ENCODE measurements at regions not wholly inside any gene's neighbourhood (a gene's known extent, or its start where the extent isn't known, plus 50 kb on each side); places are given as distances from the start of the nearest gene placed in this dataset.
A peak's percentile ranks its signal among the peaks of the same experiment; 100 is the strongest.

DNA sequence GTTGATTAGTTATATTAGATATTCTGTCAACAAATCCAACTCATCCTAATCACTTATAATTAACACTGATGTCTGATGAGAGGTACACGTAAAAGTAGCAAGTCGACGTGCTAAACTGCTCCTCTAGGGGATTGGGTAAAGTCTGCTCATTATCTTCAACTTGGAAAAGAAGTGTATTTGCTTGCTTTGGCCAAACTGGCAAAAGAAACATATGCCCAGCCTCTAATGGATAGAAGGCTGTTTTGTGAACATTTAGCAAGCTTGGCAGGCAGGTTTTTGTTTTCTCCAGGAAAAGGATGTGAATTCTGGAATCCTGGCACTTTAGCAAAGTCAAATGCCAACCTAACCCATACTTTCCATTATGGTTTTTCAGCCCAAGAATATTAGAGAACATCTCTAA, 264.8 kb downstream of the TBL1XR1 start:
- DNase-seq (ENCODE audit: low spot score): no peak

GRCh38 chr3:176931991-176932390, 265.3 kb downstream of the TBL1XR1 start:
- no peak for DNase-seq (ENCODE audit: low spot score)

GRCh38 chr3:176930942-176931341, 266.3 kb downstream of the TBL1XR1 start:
- no peak for DNase-seq (ENCODE audit: low spot score)

DNA sequence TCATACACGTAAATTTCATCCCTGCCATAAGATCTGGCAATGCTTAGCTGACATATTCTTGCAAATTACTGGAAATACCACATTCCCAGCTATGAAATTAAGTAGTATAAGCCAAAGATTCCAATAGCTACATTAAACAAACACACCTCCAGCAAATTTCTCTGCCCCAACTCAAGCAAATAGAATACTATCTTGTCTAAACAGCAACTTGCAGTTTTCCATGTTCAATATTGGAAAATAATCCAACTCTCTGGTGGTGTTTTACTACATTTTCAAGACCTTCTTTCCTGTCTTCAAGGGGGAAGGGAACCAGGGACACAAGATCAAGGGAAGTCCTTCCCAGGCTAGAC, 268.7 kb downstream of the TBL1XR1 start:
- DNase-seq (ENCODE audit: low spot score): no peak

- no peak for DNase-seq (ENCODE audit: low spot score)
Measured at GRCh38 chr3:176927706-176928581, 269.3 kb downstream of the TBL1XR1 start.

- no peak for DNase-seq (ENCODE audit: low spot score)
Measured at GRCh38 chr3:176927280-176927679, 270.0 kb downstream of the TBL1XR1 start.

GRCh38 chr3:176926688-176927087, 270.6 kb downstream of the TBL1XR1 start:
- DNase-seq (ENCODE audit: low spot score): no peak

GRCh38 chr3:176926034-176926433, 271.2 kb downstream of the TBL1XR1 start:
- no peak for DNase-seq (ENCODE audit: low spot score)

DNA sequence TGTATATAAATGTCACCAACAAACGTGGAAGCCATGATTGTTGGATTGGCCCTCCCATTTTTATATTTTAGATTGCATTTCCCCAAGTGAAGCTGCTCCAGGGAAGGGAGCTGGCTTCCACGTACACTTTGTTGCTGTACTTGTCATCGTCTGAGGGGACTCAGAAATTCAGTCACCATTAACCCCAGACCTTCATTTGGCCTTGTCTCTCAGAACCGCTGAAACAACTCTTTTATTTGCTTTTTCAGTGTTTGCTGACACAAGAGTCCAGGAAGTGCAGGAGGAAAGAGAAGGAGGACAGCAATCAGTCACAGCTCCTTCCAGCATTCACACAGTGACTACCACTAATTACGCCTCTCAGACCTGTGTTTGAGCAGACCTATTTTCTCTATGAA, 276.5 kb downstream of the TBL1XR1 start:
- DNase-seq (ENCODE audit: low spot score): no peak

GRCh38 chr3:176919836-176920765, 277.2 kb downstream of the TBL1XR1 start:
- no peak for DNase-seq (ENCODE audit: low spot score)

DNA sequence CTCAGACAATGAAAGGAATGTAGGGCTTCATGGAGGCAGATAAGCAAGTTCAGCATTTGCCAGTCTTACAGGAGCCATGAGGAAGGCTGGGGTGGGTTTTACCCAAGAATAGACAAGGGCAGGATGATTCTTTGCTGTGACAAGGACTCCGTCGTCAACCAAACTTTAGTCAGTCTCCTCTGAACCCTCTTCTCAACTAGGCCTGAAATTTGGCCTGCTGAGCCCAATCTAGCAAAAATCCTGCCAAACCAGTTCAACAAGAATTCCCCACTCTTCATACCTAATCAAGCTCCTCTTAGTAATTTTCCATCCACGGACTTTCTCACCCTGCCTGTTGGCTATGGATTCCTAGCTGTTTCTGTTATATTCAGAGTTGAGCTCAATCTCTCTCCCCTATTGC, 280.5 kb downstream of the TBL1XR1 start:
- no peak for DNase-seq (ENCODE audit: low spot score)

DNA sequence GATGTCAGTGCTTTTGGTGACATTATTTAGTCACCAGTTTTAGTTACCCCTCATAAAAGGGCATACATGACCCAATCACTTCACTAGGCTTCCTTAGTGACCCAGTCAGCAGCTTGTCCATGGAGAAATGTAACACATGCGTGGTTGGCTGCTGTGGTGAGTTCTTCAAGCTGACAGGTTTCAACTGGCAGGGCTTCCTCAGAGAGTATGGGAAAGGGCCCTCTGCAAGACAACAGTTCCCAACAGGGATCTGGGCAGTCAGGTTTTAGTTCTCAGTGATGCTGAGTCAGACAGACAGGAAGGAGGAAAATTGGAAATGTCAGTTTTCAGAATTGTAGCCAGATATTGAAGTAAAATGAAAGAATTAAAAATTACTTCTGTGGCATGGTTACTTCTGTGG, 282.5 kb downstream of the TBL1XR1 start:
- DNase-seq (ENCODE audit: low spot score): no peak

- no peak for DNase-seq (ENCODE audit: low spot score)
Measured at GRCh38 chr3:176911579-176911978, 285.7 kb downstream of the TBL1XR1 start.

- no peak for DNase-seq (ENCODE audit: low spot score)
Measured at GRCh38 chr3:176909044-176909443, 288.2 kb downstream of the TBL1XR1 start.

GRCh38 chr3:176906046-176906905, 291.0 kb downstream of the TBL1XR1 start:
- DNase-seq (ENCODE audit: low spot score): no peak

GRCh38 chr3:176905331-176905730, 292.0 kb downstream of the TBL1XR1 start:
- DNase-seq (ENCODE audit: low spot score): no peak

GRCh38 chr3:176904506-176904905, 292.8 kb downstream of the TBL1XR1 start:
- DNase-seq (ENCODE audit: low spot score): no peak

DNA sequence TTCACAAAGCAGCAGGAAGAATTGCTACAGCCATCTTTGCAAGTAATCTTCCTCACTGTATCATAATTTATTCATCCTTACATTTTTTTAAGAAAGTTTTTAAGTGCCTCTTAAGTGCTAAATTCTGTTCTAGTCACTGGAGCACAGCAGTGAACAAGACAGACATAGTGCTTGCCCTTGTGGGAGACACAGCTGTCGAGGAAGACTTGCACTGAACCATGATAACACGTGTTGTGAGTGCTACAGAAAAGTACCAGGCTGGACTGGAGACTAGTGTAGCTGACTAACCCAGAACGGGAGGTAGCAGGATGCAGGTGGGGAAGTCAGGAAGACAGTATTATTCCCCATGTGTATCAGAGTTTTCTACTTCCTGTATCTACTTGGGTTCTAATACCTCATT, 300.6 kb downstream of the TBL1XR1 start:
- no peak for DNase-seq (ENCODE audit: low spot score)

- DNase-seq (ENCODE audit: low spot score): no peak
Measured at GRCh38 chr3:176896165-176896564, 301.1 kb downstream of the TBL1XR1 start.

GRCh38 chr3:176879710-176880109, 317.6 kb downstream of the TBL1XR1 start:
- no peak for DNase-seq (ENCODE audit: low spot score)

- no peak for DNase-seq (ENCODE audit: low spot score)
Measured at GRCh38 chr3:176873261-176873660, 324.0 kb downstream of the TBL1XR1 start.

- peak; percentile 56 for DNase-seq (ENCODE audit: low spot score)
Measured at GRCh38 chr3:176872771-176873209, 324.5 kb downstream of the TBL1XR1 start.
